SK-N-SH treated with all-trans-retinoic acid at 6 μM for 48 hours (cell line): ENCODE measurements at regions not wholly inside any gene's neighbourhood (a gene's known extent, or its start where the extent isn't known, plus 50 kb on each side); places are given as distances from the start of the nearest gene placed in this dataset.

Source experiments
- ATAC-seq: fragments of 200-7000 bp; cut with Tn5 transposase; 3 replicates; pipeline ENCODE4 v1.9.1; 2020; ENCODE audit warnings: mild to moderate bottlenecking, moderate library complexity
- ARNTL ChIP-seq: fragments of 450-650 bp; formaldehyde crosslinking; IDR thresholded peaks from 2 replicates; pipeline ENCODE4 v1.5.0; 2020; ENCODE audit warnings: low read depth, mild to moderate bottlenecking, moderate library complexity, borderline replicate concordance
- BACH2 ChIP-seq: fragments of 250-450 bp; sonication (Bioruptor Pico); IDR thresholded peaks from 2 replicates; pipeline ENCODE4 v1.9.0; 2021; ENCODE audit warnings: mild to moderate bottlenecking, borderline replicate concordance
- CSDC2 ChIP-seq: fragments of 250-450 bp; sonication (Bioruptor Pico); IDR thresholded peaks from 2 replicates; pipeline ENCODE4 v1.5.0; 2020; ENCODE audit warnings: mild to moderate bottlenecking, moderate library complexity
- ESRRG ChIP-seq: fragments of 250-450 bp; sonication (Bioruptor Pico); IDR thresholded peaks from 2 replicates; pipeline ENCODE4 v1.6.1; 2021; ENCODE audit warnings: mild to moderate bottlenecking
- GLIS3 ChIP-seq: fragments of 250-450 bp; sonication (Bioruptor Pico); IDR thresholded peaks from 2 replicates; pipeline ENCODE4 v1.5.0; 2020; ENCODE audit warnings: mild to moderate bottlenecking, moderate library complexity
- ISL1 ChIP-seq: fragments of 250-450 bp; sonication (Bioruptor Pico); IDR thresholded peaks from 2 replicates; pipeline ENCODE4 v2.1.2; 2022; ENCODE audit warnings: mild to moderate bottlenecking, moderate library complexity
- OSR1 ChIP-seq: fragments of 250-450 bp; sonication (Bioruptor Pico); IDR thresholded peaks from 2 replicates; pipeline ENCODE4 v1.8.0; 2022; ENCODE audit warnings: moderate library complexity, mild to moderate bottlenecking, inconsistent platforms
- PPARA ChIP-seq: fragments of 250-450 bp; sonication (Bioruptor Pico); IDR thresholded peaks from 2 replicates; pipeline ENCODE4 v1.5.0; 2020; ENCODE audit warnings: mild to moderate bottlenecking, borderline replicate concordance
- RARB ChIP-seq: fragments of 250-450 bp; sonication (Bioruptor Pico); IDR thresholded peaks from 2 replicates; pipeline ENCODE4 v1.8.0; 2021; ENCODE audit warnings: mild to moderate bottlenecking, moderate library complexity
- SNAI2 ChIP-seq: fragments of 250-450 bp; sonication (Bioruptor Pico); IDR thresholded peaks from 2 replicates; pipeline ENCODE4 v1.5.0; 2020; ENCODE audit warnings: mild to moderate bottlenecking, moderate library complexity
- TCF4 ChIP-seq: fragments of 250-450 bp; sonication (Bioruptor Pico); IDR thresholded peaks from 2 replicates; pipeline ENCODE4 v1.8.0; 2021; ENCODE audit warnings: mild to moderate bottlenecking, moderate library complexity, borderline replicate concordance
- TOX ChIP-seq: fragments of 250-450 bp; sonication (Bioruptor Pico); IDR thresholded peaks from 2 replicates; pipeline ENCODE4 v1.8.0; 2021; ENCODE audit warnings: mild to moderate bottlenecking, moderate library complexity, borderline replicate concordance
- ZC3H10 ChIP-seq: fragments of 250-450 bp; sonication (Bioruptor Pico); IDR thresholded peaks from 2 replicates; pipeline ENCODE4 v1.5.1; 2021; ENCODE audit warnings: mild to moderate bottlenecking, moderate library complexity
- ZFP3 ChIP-seq: fragments of 250-450 bp; sonication (Bioruptor Pico); IDR thresholded peaks from 2 replicates; pipeline ENCODE4 v1.5.0; 2020; ENCODE audit warnings: mild to moderate bottlenecking, moderate library complexity
- ZFP30 ChIP-seq: fragments of 450-650 bp; formaldehyde crosslinking; IDR thresholded peaks from 2 replicates; pipeline ENCODE4 v1.5.0; 2022; ENCODE audit warnings: mild to moderate bottlenecking, moderate library complexity
- ZNF565 ChIP-seq: fragments of 450-650 bp; formaldehyde crosslinking; conservative IDR thresholded peaks from 2 replicates; pipeline ENCODE4 v1.5.0; 2020; ENCODE audit warnings: low read depth, mild to moderate bottlenecking, moderate library complexity
- ZNF70 ChIP-seq: fragments of 450-650 bp; formaldehyde crosslinking; IDR thresholded peaks from 2 replicates; pipeline ENCODE4 v1.5.0; 2020; ENCODE audit warnings: mild to moderate bottlenecking, moderate library complexity
- ZNF8 ChIP-seq: fragments of 450-650 bp; formaldehyde crosslinking; IDR thresholded peaks from 2 replicates; pipeline ENCODE4 v1.5.0; 2020; ENCODE audit warnings: mild to moderate bottlenecking, moderate library complexity
- TF ChIP-seq, protein P1 (sequence below): fragments of 250-450 bp; sonication (Bioruptor Pico); IDR thresholded peaks from 2 replicates; pipeline ENCODE4 v1.8.0; 2021; ENCODE audit warnings: low read depth, mild to moderate bottlenecking, moderate library complexity, borderline replicate concordance
- TF ChIP-seq, protein P2 (sequence below): fragments of 250-450 bp; sonication (Bioruptor Pico); IDR thresholded peaks from 2 replicates; pipeline ENCODE4 v1.5.1; 2020; ENCODE audit warnings: low read depth, mild to moderate bottlenecking, moderate library complexity
- TF ChIP-seq, protein P3 (sequence below): fragments of 250-450 bp; sonication (Bioruptor Pico); IDR thresholded peaks from 2 replicates; pipeline ENCODE4 v1.5.0; 2020; ENCODE audit warnings: mild to moderate bottlenecking, moderate library complexity
- TF ChIP-seq, protein P4 (sequence below): fragments of 250-450 bp; sonication (Bioruptor Pico); IDR thresholded peaks from 2 replicates; pipeline ENCODE4 v1.8.0; 2020; ENCODE audit warnings: mild to moderate bottlenecking, moderate library complexity, borderline replicate concordance
- TF ChIP-seq, protein P5 (sequence below): fragments of 250-450 bp; sonication (Bioruptor Pico); IDR thresholded peaks from 2 replicates; pipeline ENCODE4 v1.5.1; 2021; ENCODE audit warnings: mild to moderate bottlenecking, moderate library complexity

DNA sequence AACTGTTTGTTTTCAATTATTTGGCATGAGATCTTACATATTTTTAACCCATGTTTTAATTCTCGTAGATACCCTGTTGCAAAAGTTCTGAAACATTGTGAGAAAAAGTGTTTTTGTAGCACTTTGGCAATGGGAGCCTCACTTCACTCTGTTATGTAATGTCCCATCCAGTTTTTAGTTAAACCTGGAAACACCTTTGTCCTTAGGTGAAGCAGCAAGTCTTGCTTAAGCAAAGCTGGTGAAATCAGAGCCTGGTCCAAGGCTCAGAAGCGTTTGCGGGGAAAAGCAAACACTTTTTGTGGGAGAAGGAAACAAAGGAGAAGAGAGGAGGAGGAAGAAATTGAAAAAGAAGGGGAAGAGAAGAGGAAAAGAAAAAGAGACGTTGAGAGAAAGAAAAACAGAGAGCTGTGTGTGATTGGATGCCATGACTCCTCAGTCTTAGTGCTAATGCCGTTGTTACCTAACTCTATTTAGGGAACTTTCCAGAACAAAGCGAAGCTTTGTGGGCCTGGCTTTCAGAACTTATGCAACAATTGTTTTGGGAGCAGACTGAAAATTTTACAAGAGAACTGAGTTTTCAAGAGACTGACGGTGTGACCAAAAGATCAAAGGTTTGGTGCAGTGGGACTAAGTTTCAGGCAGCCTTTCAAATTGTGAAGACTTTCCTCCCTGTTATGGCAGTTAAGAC is 93.1 kb downstream of the NTMT2 start:
- TF ChIP-seq, protein P1, sequence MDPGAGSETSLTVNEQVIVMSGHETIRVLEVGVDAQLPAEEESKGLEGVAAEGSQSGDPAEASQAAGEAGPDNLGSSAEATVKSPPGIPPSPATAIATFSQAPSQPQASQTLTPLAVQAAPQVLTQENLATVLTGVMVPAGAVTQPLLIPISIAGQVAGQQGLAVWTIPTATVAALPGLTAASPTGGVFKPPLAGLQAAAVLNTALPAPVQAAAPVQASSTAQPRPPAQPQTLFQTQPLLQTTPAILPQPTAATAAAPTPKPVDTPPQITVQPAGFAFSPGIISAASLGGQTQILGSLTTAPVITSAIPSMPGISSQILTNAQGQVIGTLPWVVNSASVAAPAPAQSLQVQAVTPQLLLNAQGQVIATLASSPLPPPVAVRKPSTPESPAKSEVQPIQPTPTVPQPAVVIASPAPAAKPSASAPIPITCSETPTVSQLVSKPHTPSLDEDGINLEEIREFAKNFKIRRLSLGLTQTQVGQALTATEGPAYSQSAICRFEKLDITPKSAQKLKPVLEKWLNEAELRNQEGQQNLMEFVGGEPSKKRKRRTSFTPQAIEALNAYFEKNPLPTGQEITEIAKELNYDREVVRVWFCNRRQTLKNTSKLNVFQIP (CRISPR knock-in tag) = no peak
- TF ChIP-seq PPARA = no peak
- no peak for TF ChIP-seq SNAI2 (CRISPR knock-in tag)
- TF ChIP-seq ZC3H10 (CRISPR knock-in tag) = no peak
- TF ChIP-seq ISL1 = no peak
- TF ChIP-seq BACH2 (CRISPR knock-in tag) = no peak
- TF ChIP-seq, protein P2, sequence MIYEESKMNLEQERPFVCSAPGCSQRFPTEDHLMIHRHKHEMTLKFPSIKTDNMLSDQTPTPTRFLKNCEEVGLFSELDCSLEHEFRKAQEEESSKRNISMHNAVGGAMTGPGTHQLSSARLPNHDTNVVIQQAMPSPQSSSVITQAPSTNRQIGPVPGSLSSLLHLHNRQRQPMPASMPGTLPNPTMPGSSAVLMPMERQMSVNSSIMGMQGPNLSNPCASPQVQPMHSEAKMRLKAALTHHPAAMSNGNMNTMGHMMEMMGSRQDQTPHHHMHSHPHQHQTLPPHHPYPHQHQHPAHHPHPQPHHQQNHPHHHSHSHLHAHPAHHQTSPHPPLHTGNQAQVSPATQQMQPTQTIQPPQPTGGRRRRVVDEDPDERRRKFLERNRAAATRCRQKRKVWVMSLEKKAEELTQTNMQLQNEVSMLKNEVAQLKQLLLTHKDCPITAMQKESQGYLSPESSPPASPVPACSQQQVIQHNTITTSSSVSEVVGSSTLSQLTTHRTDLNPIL (CRISPR knock-in tag) = no peak
- no peak for TF ChIP-seq GLIS3 (CRISPR knock-in tag)
- TF ChIP-seq OSR1 (CRISPR knock-in tag) = no peak
- TF ChIP-seq ZNF8 (CRISPR knock-in tag) = no peak
- TF ChIP-seq RARB (CRISPR knock-in tag) = no peak
- TF ChIP-seq ZNF565 (CRISPR knock-in tag) = no peak
- TF ChIP-seq, all 23 proteins: peak for 0
- ATAC-seq = no peak

DNA sequence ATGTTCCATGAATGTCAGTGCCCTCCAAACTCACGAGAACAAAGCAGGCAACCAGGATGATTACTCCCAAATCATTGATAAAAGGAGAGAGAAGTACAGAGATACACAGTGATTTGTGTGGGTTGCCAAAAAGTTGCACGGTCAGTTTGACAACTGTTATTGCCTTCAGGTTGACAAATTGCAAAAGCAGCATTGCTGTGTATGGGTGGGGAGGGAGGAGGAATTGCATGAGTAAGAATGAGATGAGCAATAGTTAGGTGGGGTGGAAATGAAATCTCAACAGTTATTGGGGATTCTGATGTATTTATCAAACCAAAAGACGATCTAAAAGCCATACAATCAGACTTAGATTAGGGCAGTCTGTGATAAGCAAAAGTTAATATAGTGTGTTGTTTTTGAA is 93.7 kb downstream of the NTMT2 start:
- TF ChIP-seq, protein P3, sequence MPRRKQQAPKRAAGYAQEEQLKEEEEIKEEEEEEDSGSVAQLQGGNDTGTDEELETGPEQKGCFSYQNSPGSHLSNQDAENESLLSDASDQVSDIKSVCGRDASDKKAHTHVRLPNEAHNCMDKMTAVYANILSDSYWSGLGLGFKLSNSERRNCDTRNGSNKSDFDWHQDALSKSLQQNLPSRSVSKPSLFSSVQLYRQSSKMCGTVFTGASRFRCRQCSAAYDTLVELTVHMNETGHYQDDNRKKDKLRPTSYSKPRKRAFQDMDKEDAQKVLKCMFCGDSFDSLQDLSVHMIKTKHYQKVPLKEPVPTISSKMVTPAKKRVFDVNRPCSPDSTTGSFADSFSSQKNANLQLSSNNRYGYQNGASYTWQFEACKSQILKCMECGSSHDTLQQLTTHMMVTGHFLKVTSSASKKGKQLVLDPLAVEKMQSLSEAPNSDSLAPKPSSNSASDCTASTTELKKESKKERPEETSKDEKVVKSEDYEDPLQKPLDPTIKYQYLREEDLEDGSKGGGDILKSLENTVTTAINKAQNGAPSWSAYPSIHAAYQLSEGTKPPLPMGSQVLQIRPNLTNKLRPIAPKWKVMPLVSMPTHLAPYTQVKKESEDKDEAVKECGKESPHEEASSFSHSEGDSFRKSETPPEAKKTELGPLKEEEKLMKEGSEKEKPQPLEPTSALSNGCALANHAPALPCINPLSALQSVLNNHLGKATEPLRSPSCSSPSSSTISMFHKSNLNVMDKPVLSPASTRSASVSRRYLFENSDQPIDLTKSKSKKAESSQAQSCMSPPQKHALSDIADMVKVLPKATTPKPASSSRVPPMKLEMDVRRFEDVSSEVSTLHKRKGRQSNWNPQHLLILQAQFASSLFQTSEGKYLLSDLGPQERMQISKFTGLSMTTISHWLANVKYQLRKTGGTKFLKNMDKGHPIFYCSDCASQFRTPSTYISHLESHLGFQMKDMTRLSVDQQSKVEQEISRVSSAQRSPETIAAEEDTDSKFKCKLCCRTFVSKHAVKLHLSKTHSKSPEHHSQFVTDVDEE (CRISPR knock-in tag) = no peak
- no peak for TF ChIP-seq ZFP3 (CRISPR knock-in tag)
- TF ChIP-seq PPARA = no peak
- TF ChIP-seq CSDC2 = no peak
- TF ChIP-seq ZNF70 (CRISPR knock-in tag) = no peak
- TF ChIP-seq, protein P4, sequence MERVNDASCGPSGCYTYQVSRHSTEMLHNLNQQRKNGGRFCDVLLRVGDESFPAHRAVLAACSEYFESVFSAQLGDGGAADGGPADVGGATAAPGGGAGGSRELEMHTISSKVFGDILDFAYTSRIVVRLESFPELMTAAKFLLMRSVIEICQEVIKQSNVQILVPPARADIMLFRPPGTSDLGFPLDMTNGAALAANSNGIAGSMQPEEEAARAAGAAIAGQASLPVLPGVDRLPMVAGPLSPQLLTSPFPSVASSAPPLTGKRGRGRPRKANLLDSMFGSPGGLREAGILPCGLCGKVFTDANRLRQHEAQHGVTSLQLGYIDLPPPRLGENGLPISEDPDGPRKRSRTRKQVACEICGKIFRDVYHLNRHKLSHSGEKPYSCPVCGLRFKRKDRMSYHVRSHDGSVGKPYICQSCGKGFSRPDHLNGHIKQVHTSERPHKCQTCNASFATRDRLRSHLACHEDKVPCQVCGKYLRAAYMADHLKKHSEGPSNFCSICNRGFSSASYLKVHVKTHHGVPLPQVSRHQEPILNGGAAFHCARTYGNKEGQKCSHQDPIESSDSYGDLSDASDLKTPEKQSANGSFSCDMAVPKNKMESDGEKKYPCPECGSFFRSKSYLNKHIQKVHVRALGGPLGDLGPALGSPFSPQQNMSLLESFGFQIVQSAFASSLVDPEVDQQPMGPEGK = no peak
- TF ChIP-seq TCF4 = no peak
- TF ChIP-seq, protein P1 (CRISPR knock-in tag) = no peak
- TF ChIP-seq ISL1 = no peak
- TF ChIP-seq, all 23 proteins: peak for 0

DNA sequence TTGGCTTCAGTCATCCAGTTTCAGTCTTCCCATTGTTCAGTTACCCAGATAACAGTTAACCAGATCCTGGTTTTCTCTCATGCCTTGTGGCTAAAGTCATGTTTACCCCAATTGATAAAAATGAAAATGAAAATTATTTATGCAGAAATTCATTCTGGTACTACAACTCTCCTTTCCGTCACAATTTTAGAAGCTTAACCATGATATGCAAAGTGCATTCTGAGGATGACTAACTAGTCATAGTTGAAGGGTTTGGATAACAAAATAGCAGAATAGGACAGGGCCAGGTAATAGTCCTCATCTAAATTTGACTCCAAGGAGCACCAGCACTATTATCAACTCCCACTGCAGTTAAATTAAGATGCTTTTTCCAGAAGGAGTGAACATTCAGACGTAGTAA is 94.7 kb downstream of the NTMT2 start:
- no peak for ATAC-seq
- no peak for TF ChIP-seq TOX
- no peak for TF ChIP-seq GLIS3 (CRISPR knock-in tag)
- no peak for TF ChIP-seq ISL1
- no peak for TF ChIP-seq ESRRG (CRISPR knock-in tag)
- no peak for TF ChIP-seq TCF4
- TF ChIP-seq OSR1 (CRISPR knock-in tag) = no peak
- no peak for TF ChIP-seq PPARA
- TF ChIP-seq ZFP30 (CRISPR knock-in tag) = no peak
- TF ChIP-seq, protein P5, sequence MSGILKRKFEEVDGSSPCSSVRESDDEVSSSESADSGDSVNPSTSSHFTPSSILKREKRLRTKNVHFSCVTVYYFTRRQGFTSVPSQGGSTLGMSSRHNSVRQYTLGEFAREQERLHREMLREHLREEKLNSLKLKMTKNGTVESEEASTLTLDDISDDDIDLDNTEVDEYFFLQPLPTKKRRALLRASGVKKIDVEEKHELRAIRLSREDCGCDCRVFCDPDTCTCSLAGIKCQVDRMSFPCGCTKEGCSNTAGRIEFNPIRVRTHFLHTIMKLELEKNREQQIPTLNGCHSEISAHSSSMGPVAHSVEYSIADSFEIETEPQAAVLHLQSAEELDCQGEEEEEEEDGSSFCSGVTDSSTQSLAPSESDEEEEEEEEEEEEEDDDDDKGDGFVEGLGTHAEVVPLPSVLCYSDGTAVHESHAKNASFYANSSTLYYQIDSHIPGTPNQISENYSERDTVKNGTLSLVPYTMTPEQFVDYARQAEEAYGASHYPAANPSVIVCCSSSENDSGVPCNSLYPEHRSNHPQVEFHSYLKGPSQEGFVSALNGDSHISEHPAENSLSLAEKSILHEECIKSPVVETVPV (CRISPR knock-in tag) = no peak
- TF ChIP-seq ARNTL (CRISPR knock-in tag) = no peak
- no peak for TF ChIP-seq ZNF565 (CRISPR knock-in tag)
- TF ChIP-seq ZNF8 (CRISPR knock-in tag) = no peak
- no peak for TF ChIP-seq RARB (CRISPR knock-in tag)
- no peak for TF ChIP-seq SNAI2 (CRISPR knock-in tag)
- no peak for TF ChIP-seq CSDC2
- no peak for TF ChIP-seq ZFP3 (CRISPR knock-in tag)
- TF ChIP-seq, protein P1 (CRISPR knock-in tag) = no peak
- TF ChIP-seq, protein P2 (CRISPR knock-in tag) = no peak
- no peak for TF ChIP-seq ZC3H10 (CRISPR knock-in tag)

More for the DNA sequence above, 93.7 kb downstream of the NTMT2 start:
- no peak; the same call in 2 of the 3 replicates for ATAC-seq
